SW 1271 (cell line): ENCODE measurements at regions not wholly inside any gene's neighbourhood (a gene's known extent, or its start where the extent isn't known, plus 50 kb on each side); places are given as distances from the start of the nearest gene placed in this dataset.
"Not testable (repeated sequence)": the region's sequence is repeated elsewhere in the genome, so short reads cannot be mapped to it uniquely, and the experiment has no call there.

Source experiments
- DNase-seq, 2 experiments: peaks; one replicate each; lab custom pipeline; 2025; lab: John Stamatoyannopoulos, UW

GRCh38 chrX:44785652-44786051 is 58.2 kb upstream of the DUSP21 start:
- DNase-seq: no peak

GRCh38 chrX:44784241-44784640 is 59.6 kb upstream of the DUSP21 start:
- DNase-seq: no peak

- DNase-seq: no peak
These were observed 65.6 kb upstream of the DUSP21 start for GRCh38 chrX:44778254-44778653.

GRCh38 chrX:44775726-44776125 is 68.1 kb upstream of the DUSP21 start:
- DNase-seq: no peak

- not testable (repeated sequence) for DNase-seq
These were observed 69.8 kb upstream of the DUSP21 start for GRCh38 chrX:44774066-44774465.

- DNase-seq: no peak
These were observed 73.7 kb upstream of the DUSP21 start for GRCh38 chrX:44770121-44770520.

- no peak for DNase-seq
These were observed 76.5 kb upstream of the DUSP21 start for GRCh38 chrX:44767308-44767707.

GRCh38 chrX:44765556-44765955 is 78.3 kb upstream of the DUSP21 start:
- no peak for DNase-seq

GRCh38 chrX:44747969-44748368 is 95.9 kb upstream of the DUSP21 start:
- no peak for DNase-seq

- DNase-seq: no peak
These were observed 96.5 kb upstream of the DUSP21 start for GRCh38 chrX:44747317-44747716.

- DNase-seq: no peak
These were observed 99.0 kb upstream of the DUSP21 start for GRCh38 chrX:44744799-44745198.

- DNase-seq: no peak
These were observed 101.2 kb upstream of the DUSP21 start for GRCh38 chrX:44742480-44743155.

GRCh38 chrX:44741859-44742258 is 102.0 kb upstream of the DUSP21 start:
- DNase-seq: not testable (repeated sequence)

GRCh38 chrX:44741458-44741857 is 102.4 kb upstream of the DUSP21 start:
- not testable (repeated sequence) for DNase-seq

GRCh38 chrX:44735498-44735897 is 108.3 kb upstream of the DUSP21 start:
- DNase-seq: peak in 1 of 2 experiments; percentile 0

GRCh38 chrX:44733931-44734330 is 109.9 kb upstream of the DUSP21 start:
- no peak for DNase-seq

- DNase-seq: no peak
These were observed 112.7 kb upstream of the DUSP21 start for GRCh38 chrX:44731160-44731559.

- DNase-seq: no peak
These were observed 120.4 kb upstream of the DUSP21 start for GRCh38 chrX:44723426-44723825.

GRCh38 chrX:44708470-44708869 is 135.4 kb upstream of the DUSP21 start:
- DNase-seq: no peak

GRCh38 chrX:44705817-44706551 is 137.8 kb upstream of the DUSP21 start:
- DNase-seq: no peak

GRCh38 chrX:44698357-44698756 is 145.5 kb upstream of the DUSP21 start:
- DNase-seq: no peak

- DNase-seq: no peak
These were observed 150.6 kb upstream of the DUSP21 start for GRCh38 chrX:44693255-44693654.

- DNase-seq: no peak
These were observed 147.5 kb upstream of the FUNDC1 start for GRCh38 chrX:44690129-44690528.
